ENCODE measurements at regions not wholly inside any gene's neighbourhood (a gene's known extent, or its start where the extent isn't known, plus 50 kb on each side); places are given as distances from the start of the nearest gene placed in this dataset.

DNA sequence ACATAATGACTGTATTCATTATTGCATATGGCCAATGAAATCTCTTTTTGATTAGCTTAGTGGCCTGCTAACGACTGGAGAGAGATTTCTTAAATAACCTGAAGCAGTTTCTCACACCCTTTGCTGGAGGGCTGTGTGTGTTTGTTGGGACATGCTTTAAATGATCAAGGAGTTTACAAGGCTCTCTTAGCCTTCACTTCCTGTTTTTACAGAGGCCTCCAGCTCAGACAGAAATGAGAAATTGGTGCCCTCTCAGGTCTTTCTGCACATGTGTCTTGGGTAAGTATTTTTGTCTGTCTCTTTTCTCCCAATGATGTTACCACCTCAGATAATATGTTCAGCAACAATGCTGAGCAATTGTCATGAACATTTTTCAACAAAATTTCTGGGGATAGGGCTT is 884.4 kb upstream of the CNTN5 start:
- TF ChIP-seq POLR2AphosphoS5 (IDR thresholded peaks at IDR 0.05): no peak
- TF ChIP-seq, protein P1, sequence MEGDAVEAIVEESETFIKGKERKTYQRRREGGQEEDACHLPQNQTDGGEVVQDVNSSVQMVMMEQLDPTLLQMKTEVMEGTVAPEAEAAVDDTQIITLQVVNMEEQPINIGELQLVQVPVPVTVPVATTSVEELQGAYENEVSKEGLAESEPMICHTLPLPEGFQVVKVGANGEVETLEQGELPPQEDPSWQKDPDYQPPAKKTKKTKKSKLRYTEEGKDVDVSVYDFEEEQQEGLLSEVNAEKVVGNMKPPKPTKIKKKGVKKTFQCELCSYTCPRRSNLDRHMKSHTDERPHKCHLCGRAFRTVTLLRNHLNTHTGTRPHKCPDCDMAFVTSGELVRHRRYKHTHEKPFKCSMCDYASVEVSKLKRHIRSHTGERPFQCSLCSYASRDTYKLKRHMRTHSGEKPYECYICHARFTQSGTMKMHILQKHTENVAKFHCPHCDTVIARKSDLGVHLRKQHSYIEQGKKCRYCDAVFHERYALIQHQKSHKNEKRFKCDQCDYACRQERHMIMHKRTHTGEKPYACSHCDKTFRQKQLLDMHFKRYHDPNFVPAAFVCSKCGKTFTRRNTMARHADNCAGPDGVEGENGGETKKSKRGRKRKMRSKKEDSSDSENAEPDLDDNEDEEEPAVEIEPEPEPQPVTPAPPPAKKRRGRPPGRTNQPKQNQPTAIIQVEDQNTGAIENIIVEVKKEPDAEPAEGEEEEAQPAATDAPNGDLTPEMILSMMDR (IDR thresholded peaks at IDR 0.05): no peak
- no peak for TF ChIP-seq POLR2A (IDR thresholded peaks at IDR 0.05)
- TF ChIP-seq EP300 (IDR thresholded peaks at IDR 0.05): no peak

Data from sigmoid colon (tissue), 4 donors.